ENCODE measurements at regions not wholly inside any gene's neighbourhood (a gene's known extent, or its start where the extent isn't known, plus 50 kb on each side); places are given as distances from the start of the nearest gene placed in this dataset.

- Histone ChIP-seq H3K36me3 (ENCODE audit: control insufficient read depth in 4 of 4, insufficient read depth in 4 of 4, low read length in 4 of 4) (no peaks in the 10 kb centered on the region), H3K9me3 (ENCODE audit: control insufficient read depth in 4 of 4, insufficient read depth in 3 of 4, low read length in 3 of 4) (peaks cover 0 to 8% (median 0%) of the 10 kb centered on the region in 4 donors), H3K9ac (ENCODE audit: insufficient read depth in 1 of 2, low read length in 2 of 2) (no peak overlapping the region), H3K27me3 (ENCODE audit: control insufficient read depth in 3 of 3, insufficient read depth in 3 of 3, low read length in 2 of 3) (no peaks in the 10 kb centered on the region), H3K27ac (ENCODE audit: low read depth in 1 of 2, low read length in 1 of 2) (no peak overlapping the region), H3K4me3 (no peak overlapping the region), H3K4me1 (ENCODE audit: control insufficient read depth in 5 of 5, insufficient read depth in 5 of 5, low read length in 5 of 5) (no peaks in the 10 kb centered on the region)
- DNase-seq (no peak), ATAC-seq (ENCODE audit: insufficient read depth, low FRiP score) (no peak)
- WGBS, 2 donors = 66 to 85% methylated on average over 6 of the region's 6 CpGs
- TF ChIP-seq CTCF (IDR thresholded peaks at IDR 0.05; ENCODE audit: control extremely low read depth, extremely low read depth) = no peak
These were observed 144.1 kb downstream of the CTTN start for GRCh38 chr11:70542406-70542805.

- Histone ChIP-seq H3K9ac (ENCODE audit: insufficient read depth in 1 of 2, low read length in 2 of 2) (no peak overlapping the region), H3K9me3 (ENCODE audit: control insufficient read depth in 4 of 4, insufficient read depth in 3 of 4, low read length in 3 of 4) (peaks cover 0 to 8% (median 0%) of the 10 kb centered on the region in 4 donors), H3K4me1 (ENCODE audit: control insufficient read depth in 5 of 5, insufficient read depth in 5 of 5, low read length in 5 of 5) (peaks cover 0 to 1% (median 0%) of the 10 kb centered on the region in 5 donors), H3K27ac (ENCODE audit: low read depth in 1 of 2, low read length in 1 of 2) (no peak overlapping the region), H3K4me3 (no peak overlapping the region), H3K27me3 (ENCODE audit: control insufficient read depth in 3 of 3, insufficient read depth in 3 of 3, low read length in 2 of 3) (no peaks in the 10 kb centered on the region), H3K36me3 (ENCODE audit: control insufficient read depth in 4 of 4, insufficient read depth in 4 of 4, low read length in 4 of 4) (no peaks in the 10 kb centered on the region)
- WGBS, 2 donors = 88% methylated on average over 12 of the region's 12 CpGs
- DNase-seq = no peak
- ATAC-seq (ENCODE audit: insufficient read depth, low FRiP score) = no peak
- TF ChIP-seq CTCF (IDR thresholded peaks at IDR 0.05; ENCODE audit: control extremely low read depth, extremely low read depth) = no peak
These were observed 144.5 kb downstream of the CTTN start for GRCh38 chr11:70542811-70543210.

GRCh38 chr11:70543611-70544010, 145.3 kb downstream of the CTTN start:
- no peak overlapping the region for H3K27ac ChIP-seq (ENCODE audit: low read depth in 1 of 2, low read length in 1 of 2)
- TF ChIP-seq CTCF (IDR thresholded peaks at IDR 0.05; ENCODE audit: control extremely low read depth, extremely low read depth) = no peak
- no peaks in the 10 kb centered on the region for H3K36me3 ChIP-seq (ENCODE audit: control insufficient read depth in 4 of 4, insufficient read depth in 4 of 4, low read length in 4 of 4)
- ATAC-seq (ENCODE audit: insufficient read depth, low FRiP score) (no peak), DNase-seq (no peak)
- peaks cover 0 to 3% (median 0%) of the 10 kb centered on the region in 5 donors for H3K4me1 ChIP-seq (ENCODE audit: control insufficient read depth in 5 of 5, insufficient read depth in 5 of 5, low read length in 5 of 5)
- H3K4me3 ChIP-seq = no peak overlapping the region
- H3K9me3 ChIP-seq (ENCODE audit: control insufficient read depth in 4 of 4, insufficient read depth in 3 of 4, low read length in 3 of 4) = peaks cover 0 to 8% (median 0%) of the 10 kb centered on the region in 4 donors
- H3K27me3 ChIP-seq (ENCODE audit: control insufficient read depth in 3 of 3, insufficient read depth in 3 of 3, low read length in 2 of 3) = no peaks in the 10 kb centered on the region
- WGBS, 2 donors = 79 to 84% methylated on average over 7 of the region's 7 CpGs
- no peak overlapping the region for H3K9ac ChIP-seq (ENCODE audit: insufficient read depth in 1 of 2, low read length in 2 of 2)

All from lung (tissue), 11 donors.